GM06990 (cell line): ENCODE measurements at regions not wholly inside any gene's neighbourhood (a gene's known extent, or its start where the extent isn't known, plus 50 kb on each side); places are given as distances from the start of the nearest gene placed in this dataset.

ENCODE experiments used
- DNase-seq: peaks from one replicate; pipeline ENCODE4 v3.0.0-alpha.2; 2011; ENCODE audit not compliant: insufficient read length; ENCODE audit errors: extremely low read depth
- H3K27me3 ChIP-seq: replicated peaks from 2 replicates; pipeline ENCODE4 v1.6.0; 2011; ENCODE audit warnings: low read length; ENCODE audit not compliant: control insufficient read depth, insufficient read depth
- H3K36me3 ChIP-seq: 2 replicates; pipeline ENCODE4 v1.5.1; 2011; ENCODE audit warnings: low read length; ENCODE audit not compliant: control insufficient read depth, insufficient read depth
- H3K4me3 ChIP-seq: replicated peaks from 2 replicates; pipeline ENCODE4 v1.5.1; 2011; ENCODE audit warnings: low read depth, mild to moderate bottlenecking, control low read depth, low read length
- TF ChIP-seq, protein P1 (sequence below): IDR thresholded peaks from 2 replicates; pipeline ENCODE4 v1.5.1; 2011; ENCODE audit warnings: low read length, control low read depth, mild to moderate bottlenecking, inconsistent platforms; ENCODE audit not compliant: insufficient read depth, poor library complexity, severe bottlenecking

DNA sequence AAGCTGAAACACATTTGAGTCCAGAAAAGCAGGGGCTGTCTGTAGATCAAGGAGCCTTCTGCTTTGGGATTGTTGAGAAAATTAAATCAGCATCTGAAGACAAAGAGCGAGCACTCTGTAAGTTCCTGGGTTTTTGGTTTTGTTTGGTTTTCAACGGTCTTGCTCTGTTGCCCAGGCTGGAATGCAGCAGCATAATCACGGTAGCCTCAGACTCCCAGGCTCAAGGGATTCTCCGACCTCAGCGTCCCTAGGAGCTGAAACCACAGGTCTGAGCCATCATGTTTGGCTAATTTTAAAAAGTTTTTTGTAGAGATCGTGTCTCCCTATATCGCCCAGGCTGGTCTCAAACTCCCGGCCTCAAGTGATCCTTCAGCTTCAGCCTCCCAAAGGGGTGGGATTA, 266.5 kb upstream of the ADAMTS16 start:
- Histone ChIP-seq H3K36me3 (no peaks in the 10 kb centered on the region), H3K4me3 (no peak overlapping the region), H3K27me3 (no peaks in the 10 kb centered on the region; the same call in 1 of the 2 replicates)
- TF ChIP-seq, protein P1, sequence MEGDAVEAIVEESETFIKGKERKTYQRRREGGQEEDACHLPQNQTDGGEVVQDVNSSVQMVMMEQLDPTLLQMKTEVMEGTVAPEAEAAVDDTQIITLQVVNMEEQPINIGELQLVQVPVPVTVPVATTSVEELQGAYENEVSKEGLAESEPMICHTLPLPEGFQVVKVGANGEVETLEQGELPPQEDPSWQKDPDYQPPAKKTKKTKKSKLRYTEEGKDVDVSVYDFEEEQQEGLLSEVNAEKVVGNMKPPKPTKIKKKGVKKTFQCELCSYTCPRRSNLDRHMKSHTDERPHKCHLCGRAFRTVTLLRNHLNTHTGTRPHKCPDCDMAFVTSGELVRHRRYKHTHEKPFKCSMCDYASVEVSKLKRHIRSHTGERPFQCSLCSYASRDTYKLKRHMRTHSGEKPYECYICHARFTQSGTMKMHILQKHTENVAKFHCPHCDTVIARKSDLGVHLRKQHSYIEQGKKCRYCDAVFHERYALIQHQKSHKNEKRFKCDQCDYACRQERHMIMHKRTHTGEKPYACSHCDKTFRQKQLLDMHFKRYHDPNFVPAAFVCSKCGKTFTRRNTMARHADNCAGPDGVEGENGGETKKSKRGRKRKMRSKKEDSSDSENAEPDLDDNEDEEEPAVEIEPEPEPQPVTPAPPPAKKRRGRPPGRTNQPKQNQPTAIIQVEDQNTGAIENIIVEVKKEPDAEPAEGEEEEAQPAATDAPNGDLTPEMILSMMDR, result no peak
- no peak for DNase-seq

DNA sequence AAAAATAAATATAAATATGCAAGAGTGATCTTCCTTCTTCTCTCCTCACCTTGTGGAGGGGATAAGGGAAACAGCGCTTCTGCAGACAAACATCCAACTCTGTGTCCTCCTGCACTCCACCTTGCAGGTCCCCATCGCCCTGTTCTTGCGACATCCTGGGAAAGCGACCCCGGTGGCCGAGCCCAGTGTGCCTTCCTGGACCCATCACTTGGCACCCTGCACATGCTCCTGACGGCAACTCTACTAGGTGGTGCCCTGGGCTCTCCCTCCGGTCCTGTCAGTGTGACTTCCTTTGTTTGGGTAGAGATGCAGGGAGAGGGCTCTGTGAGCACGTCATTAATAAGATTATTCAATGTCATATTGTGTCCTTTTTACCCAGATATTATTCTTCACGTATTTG, 266.0 kb upstream of the ADAMTS16 start:
- H3K27me3 ChIP-seq, result no peaks in the 10 kb centered on the region; the same call in 1 of the 2 replicates
- no peak overlapping the region for H3K4me3 ChIP-seq
- no peaks in the 10 kb centered on the region for H3K36me3 ChIP-seq
- TF ChIP-seq, protein P1, result no peak
- no peak for DNase-seq

DNA sequence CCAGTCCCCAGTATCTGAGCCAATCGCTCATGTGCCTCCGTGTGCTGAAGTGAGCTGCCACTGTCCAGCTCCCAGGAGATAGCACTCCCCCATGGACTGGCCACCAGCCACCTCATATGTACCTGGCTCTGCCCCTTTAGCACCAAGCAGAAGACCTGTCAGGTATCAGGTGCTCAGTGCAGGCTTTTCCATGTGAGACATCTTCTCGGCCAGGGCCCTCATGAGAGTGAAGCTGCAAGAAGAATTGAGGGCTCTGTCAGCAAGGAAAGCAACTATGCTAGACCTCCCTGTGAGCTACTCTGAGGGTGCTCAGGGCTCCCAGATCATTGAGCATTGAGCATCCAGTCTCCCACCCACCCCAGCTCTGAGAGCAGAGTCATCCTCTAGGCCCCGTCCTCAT, 264.2 kb upstream of the ADAMTS16 start:
- Histone ChIP-seq H3K36me3 (no peaks in the 10 kb centered on the region), H3K4me3 (no peak overlapping the region), H3K27me3 (no peaks in the 10 kb centered on the region; the same call in 1 of the 2 replicates)
- DNase-seq, result no peak
- TF ChIP-seq, protein P1, result no peak

DNA sequence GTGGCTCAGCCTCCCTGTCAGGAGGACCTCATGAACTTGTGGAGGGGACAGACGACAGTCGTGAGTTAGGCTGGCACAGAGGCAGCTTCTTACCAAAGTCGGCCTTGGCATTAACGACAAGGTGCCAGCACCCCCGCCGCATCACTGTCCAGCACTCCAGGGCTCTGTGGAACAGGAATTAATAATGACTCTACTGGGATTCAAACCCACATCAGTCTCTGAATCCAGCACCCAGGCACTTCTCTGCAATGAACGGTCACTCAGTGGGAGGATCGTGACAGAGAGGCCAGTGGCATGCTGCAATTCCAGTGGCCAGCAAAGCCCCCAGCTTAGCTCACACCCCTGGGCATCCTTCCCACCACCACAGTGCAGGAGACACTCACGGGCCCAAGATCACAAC, 263.3 kb upstream of the ADAMTS16 start:
- DNase-seq, result no peak
- TF ChIP-seq, protein P1, result no peak
- no peak overlapping the region for H3K4me3 ChIP-seq
- H3K27me3 ChIP-seq, result no peaks in the 10 kb centered on the region; the same call in 1 of the 2 replicates
- no peaks in the 10 kb centered on the region for H3K36me3 ChIP-seq

DNA sequence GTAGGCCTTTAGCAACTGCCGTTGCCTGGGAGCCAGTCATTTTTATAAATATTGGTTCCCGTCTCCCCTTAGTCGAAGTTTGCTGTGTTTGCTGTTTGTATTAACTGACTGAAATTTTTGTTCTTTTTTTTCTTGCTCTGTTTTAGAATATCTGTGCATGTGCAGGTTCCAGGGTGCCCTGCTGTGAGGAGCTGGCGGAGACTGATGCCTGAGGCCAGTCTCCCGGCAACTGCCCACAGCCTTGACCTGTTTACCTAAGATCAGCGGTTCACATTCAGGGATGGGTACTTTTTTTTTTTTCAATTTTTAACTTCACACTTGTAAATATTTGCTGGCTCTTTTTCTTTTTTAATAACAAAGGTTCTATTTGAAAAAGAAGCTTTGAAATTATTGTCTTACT, 262.6 kb upstream of the ADAMTS16 start:
- TF ChIP-seq, protein P1, result no peak
- Histone ChIP-seq H3K4me3 (no peak overlapping the region), H3K36me3 (no peaks in the 10 kb centered on the region), H3K27me3 (no peaks in the 10 kb centered on the region; the same call in 1 of the 2 replicates)
- no peak for DNase-seq

DNA sequence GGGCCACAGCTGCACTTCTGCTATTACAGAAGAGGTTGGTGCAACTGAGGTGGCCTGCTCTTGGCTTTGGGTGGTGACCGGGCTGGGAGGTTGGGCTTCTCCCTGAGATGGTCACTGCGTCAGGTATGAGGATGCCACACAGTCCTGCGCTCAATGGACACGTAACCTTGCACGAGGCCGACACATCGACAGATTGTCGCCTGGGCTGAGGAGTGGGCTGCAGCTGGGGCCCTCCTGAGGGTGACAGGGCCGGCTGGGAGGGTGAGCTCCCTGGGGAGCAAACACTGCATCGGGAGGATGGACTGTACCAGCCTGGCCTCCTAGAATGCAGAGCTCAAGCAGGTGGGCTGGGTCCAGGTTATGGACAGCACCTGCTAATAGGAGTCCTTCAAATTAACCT, 261.1 kb upstream of the ADAMTS16 start:
- Histone ChIP-seq H3K36me3 (no peaks in the 10 kb centered on the region), H3K4me3 (no peak overlapping the region), H3K27me3 (no peaks in the 10 kb centered on the region; the same call in 1 of the 2 replicates)
- TF ChIP-seq, protein P1, result no peak
- no peak for DNase-seq
